H1 (cell line): ENCODE measurements at regions not wholly inside any gene's neighbourhood (a gene's known extent, or its start where the extent isn't known, plus 50 kb on each side); places are given as distances from the start of the nearest gene placed in this dataset.
A peak's percentile ranks its signal among the peaks of the same experiment; 100 is the strongest.

Source experiments
- CTCF ChIA-PET: fragments of 300-600 bp; sonication (Branson Sonifier 250); formaldehyde crosslinking; loops from one replicate; lab custom pipeline; 2021; ENCODE audit not compliant: partially characterized antibody; lab: Charles Lee
- POLR2A ChIA-PET: fragments of 300-600 bp; sonication (Branson Sonifier 250); formaldehyde crosslinking; loops from one replicate; lab custom pipeline; 2021; ENCODE audit warnings: inconsistent platforms; ENCODE audit not compliant: partially characterized antibody; lab: Charles Lee
- DNase-seq, 2 experiments: peaks; one replicate each; pipeline versions ENCODE4 v3.0.0 to v3.0.0-alpha.2; 2010 to 2022; ENCODE audit warnings: low spot score in 2 of 2, low read depth in 1 of 2, mixed read lengths in 1 of 2
- FAIRE-seq: peaks from 2 replicates; lab custom pipeline; 2011; peaks lifted over from hg19 to GRCh38; lab: Jason Lieb, UNC
- H2AFZ ChIP-seq: 2 replicates; pipeline ENCODE4 v1.8.1; 2012; ENCODE audit warnings: low read length, inconsistent platforms
- H2AK5ac ChIP-seq: 2 replicates; pipeline ENCODE4 v1.6.1; 2013; ENCODE audit warnings: low read depth, low read length
- H2BK120ac ChIP-seq: replicated peaks from 2 replicates; pipeline ENCODE3; 2013; ENCODE audit warnings: low read depth, low read length, inconsistent platforms
- H2BK12ac ChIP-seq: 2 replicates; pipeline ENCODE4 v1.6.1; 2013; ENCODE audit warnings: low read depth, low read length
- H2BK15ac ChIP-seq: 2 replicates; pipeline ENCODE4 v1.6.1; 2013; ENCODE audit warnings: low read length
- H2BK20ac ChIP-seq: 2 replicates; pipeline ENCODE4 v1.6.1; 2013; ENCODE audit warnings: low read length
- H2BK5ac ChIP-seq: 2 replicates; pipeline ENCODE4 v1.6.1; 2013; ENCODE audit warnings: low read depth, low read length
- H3K14ac ChIP-seq: 2 replicates; pipeline ENCODE4 v1.6.1; 2013; ENCODE audit warnings: inconsistent platforms; ENCODE audit not compliant: insufficient read length
- H3K18ac ChIP-seq: 2 replicates; pipeline ENCODE4 v1.6.1; 2013; ENCODE audit warnings: low read length; ENCODE audit errors: extremely low read depth
- H3K23ac ChIP-seq: 2 replicates; pipeline ENCODE4 v1.6.1; 2013; ENCODE audit warnings: inconsistent platforms; ENCODE audit not compliant: insufficient read length
- H3K23me2 ChIP-seq: 2 replicates; pipeline ENCODE4 v1.6.1; 2013; ENCODE audit warnings: low read depth, low read length
- H3K27ac ChIP-seq: 2 replicates; pipeline ENCODE4 v1.6.1; 2011; ENCODE audit warnings: low read depth, low read length, inconsistent platforms
- H3K27me3 ChIP-seq, 4 experiments: replicated peaks in 1 of 4; 1 replicate in 1 of 4; 2 replicates in 3 of 4; pipeline versions ENCODE4 v1.6.1 to v1.8.1; 2011 to 2013; ENCODE audit warnings: low read length in 3 of 4, mild to moderate bottlenecking in 3 of 4, inconsistent platforms in 2 of 4, mixed read lengths in 2 of 4, moderate library complexity in 1 of 4; ENCODE audit not compliant: control insufficient read depth in 3 of 4, insufficient read depth in 3 of 4; ENCODE audit errors: extremely low read depth in 1 of 4
- H3K36me3 ChIP-seq, 4 experiments: 2 replicates each; pipeline versions ENCODE4 v1.6.1 to v1.8.1; 2011 to 2013; ENCODE audit warnings: mild to moderate bottlenecking in 4 of 4, low read length in 3 of 4, moderate library complexity in 2 of 4, control low read depth in 1 of 4, inconsistent platforms in 1 of 4; ENCODE audit not compliant: insufficient read depth in 4 of 4, control insufficient read depth in 2 of 4
- H3K4ac ChIP-seq: replicated peaks from 2 replicates; pipeline ENCODE3; 2013; ENCODE audit warnings: low read length, low read depth, mixed read lengths, inconsistent platforms; ENCODE audit not compliant: insufficient read length
- H3K4me1 ChIP-seq, 4 experiments: replicated peaks in 1 of 4; 1 replicate in 1 of 4; 2 replicates in 3 of 4; pipeline versions ENCODE4 v1.6.1 to v1.8.1; 2011 to 2013; ENCODE audit warnings: low read length in 3 of 4, inconsistent platforms in 2 of 4, mixed read lengths in 1 of 4; ENCODE audit not compliant: insufficient read depth in 4 of 4, control insufficient read depth in 3 of 4
- H3K4me2 ChIP-seq, 2 experiments: 2 replicates each; pipeline versions ENCODE4 v1.6.1 to v1.8.1; 2011 to 2013; ENCODE audit warnings: low read depth in 2 of 2, low read length in 2 of 2, control low read depth in 1 of 2, inconsistent platforms in 1 of 2, mild to moderate bottlenecking in 1 of 2; ENCODE audit not compliant: insufficient read depth in 1 of 2
- H3K4me3 ChIP-seq, 4 experiments: fragments of 200-600, 300-600 bp in 1 of 4; sonication (generic), shearing (Covaris generic), sonication (Bioruptor Twin) in 1 of 4; 2 replicates each; pipeline versions ENCODE4 v1.5.1 to v1.8.1; 2011 to 2016; ENCODE audit warnings: low read length in 4 of 4, low read depth in 3 of 4, control low read depth in 2 of 4, inconsistent platforms in 2 of 4, mild to moderate bottlenecking in 2 of 4, mixed read lengths in 1 of 4, moderate library complexity in 1 of 4; ENCODE audit not compliant: insufficient read depth in 2 of 4; ENCODE audit errors: extremely low read depth in 1 of 4
- H3K56ac ChIP-seq: replicated peaks from 2 replicates; pipeline ENCODE3; 2013; ENCODE audit warnings: low read depth, mild to moderate bottlenecking, mixed read lengths, low read length, inconsistent platforms; ENCODE audit not compliant: insufficient read length
- H3K79me1 ChIP-seq: 2 replicates; pipeline ENCODE4 v1.6.1; 2013; ENCODE audit warnings: low read depth, low read length, control low read depth
- H3K79me2 ChIP-seq, 2 experiments: 2 replicates each; pipeline versions ENCODE4 v1.6.1 to v1.8.1; 2012 to 2013; ENCODE audit warnings: low read length in 2 of 2, mild to moderate bottlenecking in 2 of 2, inconsistent platforms in 1 of 2; ENCODE audit not compliant: insufficient read depth in 2 of 2, control insufficient read depth in 1 of 2
- H3K9ac ChIP-seq, 4 experiments: replicated peaks in 1 of 4; 1 replicate in 1 of 4; 2 replicates in 3 of 4; pipeline versions ENCODE4 v1.6.1 to v1.8.1; 2011 to 2013; ENCODE audit warnings: low read depth in 3 of 4, low read length in 3 of 4, control low read depth in 2 of 4, mild to moderate bottlenecking in 2 of 4, moderate library complexity in 2 of 4, inconsistent platforms in 1 of 4; ENCODE audit errors: extremely low read depth in 1 of 4
- H3K9me3 ChIP-seq, 2 experiments: 2 replicates each; pipeline versions ENCODE4 v1.6.1 to v1.8.1; 2012 to 2013; ENCODE audit warnings: mild to moderate bottlenecking in 2 of 2, moderate library complexity in 2 of 2, control low read depth in 1 of 2, inconsistent platforms in 1 of 2, low read depth in 1 of 2, low read length in 1 of 2, mixed read lengths in 1 of 2; ENCODE audit not compliant: insufficient read depth in 2 of 2
- H4K20me1 ChIP-seq, 2 experiments: replicated peaks in 1 of 2; 2 replicates each; pipeline versions ENCODE3 to v1.8.1; 2011 to 2013; ENCODE audit warnings: inconsistent platforms in 2 of 2, low read length in 2 of 2, mild to moderate bottlenecking in 1 of 2; ENCODE audit not compliant: insufficient read depth in 2 of 2, control insufficient read depth in 1 of 2
- H4K5ac ChIP-seq: 2 replicates; pipeline ENCODE4 v1.6.1; 2013; ENCODE audit warnings: low read length, low read depth, mixed read lengths, inconsistent platforms; ENCODE audit not compliant: insufficient read length
- H4K8ac ChIP-seq: 2 replicates; pipeline ENCODE4 v1.8.0; 2013; ENCODE audit warnings: mild to moderate bottlenecking, moderate library complexity, low read length, inconsistent platforms; ENCODE audit not compliant: insufficient read depth; ENCODE audit errors: extremely low read depth
- H4K91ac ChIP-seq: replicated peaks from 2 replicates; pipeline ENCODE3; 2013; ENCODE audit warnings: low read length, mixed read lengths, inconsistent platforms; ENCODE audit not compliant: insufficient read length
- NRF1 ChIP-seq: IDR thresholded peaks from 2 replicates; pipeline ENCODE4 v1.6.1; 2011; ENCODE audit warnings: mild to moderate bottlenecking, low read depth, low read length, improper control_type of control experiment
- SAP30 ChIP-seq: fragments of 300-600 bp; sonication (generic); IDR thresholded peaks from 2 replicates; pipeline ENCODE4 v1.7.1; 2012; ENCODE audit warnings: low read length, moderate library complexity, mild to moderate bottlenecking, inconsistent platforms; ENCODE audit not compliant: insufficient read depth, insufficient replicate concordance
- SRF ChIP-seq: IDR thresholded peaks from 2 replicates; pipeline ENCODE4 v1.6.1; 2011; ENCODE audit warnings: mild to moderate bottlenecking, low read depth, low read length, moderate library complexity
- SUZ12 ChIP-seq: fragments of 200-600 bp; sonication (generic); IDR thresholded peaks from 2 replicates; pipeline ENCODE4 v1.6.1; 2012; ENCODE audit warnings: mild to moderate bottlenecking, inconsistent platforms, low read length, moderate library complexity, mixed read lengths
- WGBS, 2 experiments: shearing (Covaris generic) in 1 of 2; methylation state at CpG; one replicate each; pipeline versions ENCODE4 v1.1.6 to v1.1.7; 2013 to 2015; ENCODE audit warnings: low lambda C conversion rate in 2 of 2, mixed read lengths in 2 of 2, inconsistent platforms in 1 of 2, low coverage in 1 of 2, missing lambda C conversion rate in 1 of 2; ENCODE audit not compliant: insufficient replicate concordance in 2 of 2, insufficient coverage in 1 of 2, insufficient read length in 1 of 2; ENCODE audit errors: extremely low coverage in 1 of 2, missing lambda C conversion rate in 1 of 2; 5-methylcytosine and 5-hydroxymethylcytosine counted together
- TF ChIP-seq, protein P1 (sequence below): IDR thresholded peaks from 2 replicates; pipeline ENCODE4 v1.6.1; 2012; ENCODE audit warnings: inconsistent platforms

DNA sequence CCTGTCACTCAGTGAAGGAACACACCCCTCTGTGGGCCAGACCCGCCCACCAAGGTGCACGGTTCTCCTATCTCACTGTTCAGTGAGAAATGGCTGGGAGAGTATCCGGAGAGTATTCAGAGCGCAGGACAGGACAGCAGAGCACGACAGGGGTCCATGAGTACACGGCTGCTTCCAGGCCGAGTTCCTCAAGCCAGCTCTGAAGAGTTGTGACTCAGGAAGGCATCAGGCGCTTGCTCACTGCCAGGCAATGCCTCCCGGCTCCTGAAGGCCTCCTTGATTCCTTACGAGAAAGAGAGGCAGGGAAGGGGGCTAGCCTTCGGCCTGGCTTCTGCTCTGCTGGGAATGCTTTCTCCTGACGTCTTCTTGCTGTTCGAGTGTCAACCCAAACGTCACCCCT, 132.1 kb upstream of the PPP1R26 start:
- DNase-seq = no peak
- Histone ChIP-seq H4K5ac (no peak overlapping the region), H3K56ac (no peak overlapping the region), H3K4me2 (no peak overlapping the region), H2AK5ac (no peak overlapping the region), H3K79me1 (no peaks in the 10 kb centered on the region), H4K20me1 (no peaks in the 10 kb centered on the region), H2BK5ac (no peak overlapping the region), H3K27ac (no peak overlapping the region), H3K79me2 (no peaks in the 10 kb centered on the region), H2AFZ (no peak overlapping the region), H2BK15ac (0 out of 2 replicates have a peak overlapping the region, but pooled peaks have one; percentile 46), H3K9ac (no peak overlapping the region), H4K91ac (peak overlapping the region; percentile 42), H4K8ac (no peak overlapping the region), H3K23me2 (no peaks in the 10 kb centered on the region), H3K4me1 (peaks cover 0 to 7% (median under 1%) of the 10 kb centered on the region in 4 experiments; a peak in 3 of 7 replicates), H2BK12ac (no peak overlapping the region), H3K27me3 (no peaks in the 10 kb centered on the region), H3K23ac (no peak overlapping the region), H3K9me3 (peaks cover 2 to 4% of the 10 kb centered on the region in 2 experiments; a peak in 2 of 4 replicates), H3K4me3 (no peak overlapping the region), H2BK20ac (no peak overlapping the region), H3K14ac (no peak overlapping the region), H2BK120ac (no peak overlapping the region), H3K36me3 (no peaks in the 10 kb centered on the region), H3K18ac (no peak overlapping the region), H3K4ac (no peak overlapping the region)
- ChIA-PET POLR2A (no interaction called here), CTCF (interaction anchor here (2.7 to 9.5 kb wide), 3 partner anchors 8 to 66 kb away, joined by 14 to 74 read pairs (median 50); no protein-coding TSS in a partner anchor)
- FAIRE-seq = no peak
- 89% methylated on average over 14 of the region's 14 CpGs; no CpG with 5 or more reads in 1 of the 2 experiments for WGBS, 2 experiments
- TF ChIP-seq SAP30 = no peak
- TF ChIP-seq SUZ12 = no peak
- no peak for TF ChIP-seq NRF1
- TF ChIP-seq SRF = no peak
- TF ChIP-seq, protein P1, sequence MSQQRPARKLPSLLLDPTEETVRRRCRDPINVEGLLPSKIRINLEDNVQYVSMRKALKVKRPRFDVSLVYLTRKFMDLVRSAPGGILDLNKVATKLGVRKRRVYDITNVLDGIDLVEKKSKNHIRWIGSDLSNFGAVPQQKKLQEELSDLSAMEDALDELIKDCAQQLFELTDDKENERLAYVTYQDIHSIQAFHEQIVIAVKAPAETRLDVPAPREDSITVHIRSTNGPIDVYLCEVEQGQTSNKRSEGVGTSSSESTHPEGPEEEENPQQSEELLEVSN = no peak
